ENCODE measurements at regions not wholly inside any gene's neighbourhood (a gene's known extent, or its start where the extent isn't known, plus 50 kb on each side); places are given as distances from the start of the nearest gene placed in this dataset.

- TF ChIP-seq, protein P1, sequence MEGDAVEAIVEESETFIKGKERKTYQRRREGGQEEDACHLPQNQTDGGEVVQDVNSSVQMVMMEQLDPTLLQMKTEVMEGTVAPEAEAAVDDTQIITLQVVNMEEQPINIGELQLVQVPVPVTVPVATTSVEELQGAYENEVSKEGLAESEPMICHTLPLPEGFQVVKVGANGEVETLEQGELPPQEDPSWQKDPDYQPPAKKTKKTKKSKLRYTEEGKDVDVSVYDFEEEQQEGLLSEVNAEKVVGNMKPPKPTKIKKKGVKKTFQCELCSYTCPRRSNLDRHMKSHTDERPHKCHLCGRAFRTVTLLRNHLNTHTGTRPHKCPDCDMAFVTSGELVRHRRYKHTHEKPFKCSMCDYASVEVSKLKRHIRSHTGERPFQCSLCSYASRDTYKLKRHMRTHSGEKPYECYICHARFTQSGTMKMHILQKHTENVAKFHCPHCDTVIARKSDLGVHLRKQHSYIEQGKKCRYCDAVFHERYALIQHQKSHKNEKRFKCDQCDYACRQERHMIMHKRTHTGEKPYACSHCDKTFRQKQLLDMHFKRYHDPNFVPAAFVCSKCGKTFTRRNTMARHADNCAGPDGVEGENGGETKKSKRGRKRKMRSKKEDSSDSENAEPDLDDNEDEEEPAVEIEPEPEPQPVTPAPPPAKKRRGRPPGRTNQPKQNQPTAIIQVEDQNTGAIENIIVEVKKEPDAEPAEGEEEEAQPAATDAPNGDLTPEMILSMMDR (IDR thresholded peaks at IDR 0.05) = no peak
- TF ChIP-seq CREB1 (CRISPR knock-in tag; IDR thresholded peaks at IDR 0.05) = no peak
- TF ChIP-seq ARID4B (CRISPR knock-in tag; IDR thresholded peaks at IDR 0.05; ENCODE audit: borderline replicate concordance) = no peak
These were observed 802.3 kb upstream of the PRR20A start for GRCh38 chr13:56338421-56338820.
